GM10266 (cell line): ENCODE measurements at regions not wholly inside any gene's neighbourhood (a gene's known extent, or its start where the extent isn't known, plus 50 kb on each side); places are given as distances from the start of the nearest gene placed in this dataset.

Source experiments
- DNase-seq: peaks from one replicate; pipeline ENCODE4 v3.0.0; 2012; ENCODE audit errors: extremely low spot score
- CTCF ChIP-seq: IDR thresholded peaks from 2 replicates; pipeline ENCODE4 v1.5.1; 2012; ENCODE audit warnings: mild to moderate bottlenecking, low read depth; ENCODE audit not compliant: control insufficient read depth, insufficient read depth; ENCODE audit errors: missing control alignments

DNA sequence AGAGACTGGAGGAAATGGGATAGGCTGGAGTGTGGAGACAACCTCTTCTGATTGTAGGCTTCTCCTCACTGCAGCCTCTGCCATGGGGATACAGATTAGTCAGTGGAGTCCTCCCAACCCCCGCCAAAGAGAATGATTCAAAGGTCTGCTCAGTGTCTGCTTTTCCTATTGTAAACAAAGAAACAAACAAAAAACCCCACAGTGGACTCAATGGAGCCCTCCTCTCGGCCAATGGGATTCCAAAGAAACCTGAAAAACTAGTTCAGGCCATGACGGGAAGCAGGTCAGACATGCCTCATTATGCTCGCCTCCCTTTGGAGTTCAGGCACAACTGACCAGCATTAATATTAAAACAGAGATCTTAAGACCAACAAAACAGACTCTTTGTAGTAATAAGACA is 85.8 kb downstream of the SEC61B start:
- no peak for DNase-seq
- no peak for TF ChIP-seq CTCF

GRCh38 chr9:99309141-99309939 is 87.3 kb downstream of the SEC61B start:
- DNase-seq: no peak
- TF ChIP-seq CTCF: no peak

GRCh38 chr9:99312736-99313135 is 90.7 kb downstream of the SEC61B start:
- DNase-seq: no peak
- no peak for TF ChIP-seq CTCF

GRCh38 chr9:99319048-99319447 is 97.0 kb downstream of the SEC61B start:
- DNase-seq: no peak
- no peak for TF ChIP-seq CTCF

- no peak for TF ChIP-seq CTCF
- no peak for DNase-seq
Measured at GRCh38 chr9:99322299-99322698, 100.2 kb downstream of the SEC61B start.

GRCh38 chr9:99326112-99326916 is 104.2 kb downstream of the SEC61B start:
- DNase-seq: no peak
- TF ChIP-seq CTCF: no peak

GRCh38 chr9:99326917-99327189 is 104.8 kb downstream of the SEC61B start:
- DNase-seq: no peak
- TF ChIP-seq CTCF: no peak
